HepG2 (cell line): ENCODE measurements at regions not wholly inside any gene's neighbourhood (a gene's known extent, or its start where the extent isn't known, plus 50 kb on each side); places are given as distances from the start of the nearest gene placed in this dataset.

ENCODE experiments used
- CTCF ChIP-seq: sonication (generic); formaldehyde crosslinking; IDR thresholded peaks from 2 replicates; pipeline ENCODE4 v1.5.0; 2020; ENCODE audit warnings: mild to moderate bottlenecking, missing genetic modification reagents, moderate library complexity
- ETV6 ChIP-seq: sonication (generic); formaldehyde crosslinking; conservative IDR thresholded peaks from 2 replicates; pipeline ENCODE4 v1.4.0; 2020; ENCODE audit warnings: missing genetic modification reagents
- RAD21 ChIP-seq: fragments of 450-650 bp; formaldehyde crosslinking; IDR thresholded peaks from 2 replicates; pipeline ENCODE4 v1.5.0; 2020; ENCODE audit warnings: mild to moderate bottlenecking
- TEAD2 ChIP-seq: sonication (generic); formaldehyde crosslinking; IDR thresholded peaks from 2 replicates; pipeline ENCODE4 v1.9.0; 2021; ENCODE audit warnings: missing genetic modification reagents
- USF2 ChIP-seq, 2 experiments: sonication (generic) in 1 of 2; formaldehyde crosslinking in 1 of 2; IDR thresholded peaks; 2 replicates each; pipeline versions ENCODE4 v1.5.1 to v1.6.1; 2011 to 2020; ENCODE audit warnings: borderline replicate concordance in 1 of 2, low read depth in 1 of 2, low read length in 1 of 2, mild to moderate bottlenecking in 1 of 2, missing genetic modification reagents in 1 of 2, moderate library complexity in 1 of 2
- ZNF274 ChIP-seq: sonication (generic); formaldehyde crosslinking; IDR thresholded peaks from 2 replicates; pipeline ENCODE4 v1.5.1; 2020; ENCODE audit warnings: mild to moderate bottlenecking, missing genetic modification reagents

GRCh38 chr6:134535831-134536230 lies 217.9 kb upstream of the SGK1 start:
- TF ChIP-seq USF2 (IDR thresholded peaks at IDR 0.05; ENCODE audit: low read depth, low read length) = no peak
- TF ChIP-seq USF2 (CRISPR knock-in tag; IDR thresholded peaks at IDR 0.05; ENCODE audit: borderline replicate concordance) = no peak
- no peak for TF ChIP-seq ETV6 (CRISPR knock-in tag)
- TF ChIP-seq RAD21 = no peak
- TF ChIP-seq TEAD2 = no peak
- TF ChIP-seq ZNF274 (CRISPR knock-in tag) = no peak
- no peak for TF ChIP-seq CTCF (CRISPR knock-in tag)
